Kidney (tissue), 13 donors: ENCODE measurements at regions not wholly inside any gene's neighbourhood (a gene's known extent, or its start where the extent isn't known, plus 50 kb on each side); places are given as distances from the start of the nearest gene placed in this dataset.
A peak's percentile ranks its signal among the peaks of the same experiment; 100 is the strongest.

Source experiments
- DNase-seq, 5 donors: peaks; one replicate each; pipeline ENCODE4 v3.0.0-alpha.2; 2013 to 2020
- FAIRE-seq: peaks from 2 replicates; lab custom pipeline; 2012; peaks lifted over from hg19 to GRCh38; lab: Jason Lieb, UNC
- H3K27ac ChIP-seq, 2 donors: one replicate each; pipeline ENCODE4 v1.7.0; 2013; ENCODE audit warnings: low read depth in 2 of 2, low read length in 2 of 2, inconsistent platforms in 1 of 2
- H3K27me3 ChIP-seq: one replicate; pipeline ENCODE4 v1.7.1; 2013; ENCODE audit warnings: low read length, inconsistent platforms; ENCODE audit not compliant: control insufficient read depth, insufficient read depth
- H3K36me3 ChIP-seq, 3 donors: one replicate each; pipeline versions ENCODE4 v1.7.0 to v1.7.1; 2013; ENCODE audit warnings: low read length in 3 of 3, control low read depth in 1 of 3, inconsistent platforms in 1 of 3; ENCODE audit not compliant: insufficient read depth in 3 of 3, control insufficient read depth in 2 of 3
- H3K4me1 ChIP-seq, 3 donors: one replicate each; pipeline versions ENCODE4 v1.7.0 to v1.7.1; 2013; ENCODE audit warnings: low read length in 3 of 3, inconsistent platforms in 1 of 3, low read depth in 1 of 3; ENCODE audit not compliant: control insufficient read depth in 2 of 3, insufficient read depth in 2 of 3
- H3K4me3 ChIP-seq, 3 donors: one replicate each; pipeline versions ENCODE4 v1.7.0 to v1.8.1; 2013; ENCODE audit warnings: low read length in 3 of 3, control low read depth in 1 of 3, inconsistent platforms in 1 of 3
- H3K9ac ChIP-seq, 3 donors: one replicate each; pipeline versions ENCODE4 v1.7.0 to v1.7.1; 2013; ENCODE audit warnings: low read length in 3 of 3, control low read depth in 1 of 3, inconsistent platforms in 1 of 3
- H3K9me3 ChIP-seq, 3 donors: one replicate each; pipeline versions ENCODE4 v1.7.0 to v1.7.1; 2013; ENCODE audit warnings: low read length in 3 of 3, control low read depth in 1 of 3, inconsistent platforms in 1 of 3; ENCODE audit not compliant: control insufficient read depth in 2 of 3, insufficient read depth in 1 of 3
- intact Hi-C: fragments of 100-400 bp; cut with DNase I; formaldehyde crosslinking; loops from one replicate; pipeline ENCODE4 v1.11.1; 2022
- TF ChIP-seq, protein P1 (sequence below): IDR thresholded peaks from 3 replicates; pipeline ENCODE4 v1.5.1; 2012; ENCODE audit warnings: mild to moderate bottlenecking, moderate library complexity, borderline replicate concordance; ENCODE audit not compliant: insufficient read depth; ENCODE audit errors: extremely low read depth
- donor health status: control.
- donor health status: control.
- donor health status: control.
- donor health status: control.
- donor health status: control.
- donor health status: DM: yes; HTN: yes; CAD: no.
- donor health status: Normal renal cell carcinoma (clear cell type).

GRCh38 chr2:22694856-22695255 is 690.1 kb upstream of the KLHL29 start:
- intact Hi-C loops: no loop called here
- no peak overlapping the region for H3K9ac ChIP-seq
- DNase-seq (no peak), FAIRE-seq (no peak)
- TF ChIP-seq, protein P1, sequence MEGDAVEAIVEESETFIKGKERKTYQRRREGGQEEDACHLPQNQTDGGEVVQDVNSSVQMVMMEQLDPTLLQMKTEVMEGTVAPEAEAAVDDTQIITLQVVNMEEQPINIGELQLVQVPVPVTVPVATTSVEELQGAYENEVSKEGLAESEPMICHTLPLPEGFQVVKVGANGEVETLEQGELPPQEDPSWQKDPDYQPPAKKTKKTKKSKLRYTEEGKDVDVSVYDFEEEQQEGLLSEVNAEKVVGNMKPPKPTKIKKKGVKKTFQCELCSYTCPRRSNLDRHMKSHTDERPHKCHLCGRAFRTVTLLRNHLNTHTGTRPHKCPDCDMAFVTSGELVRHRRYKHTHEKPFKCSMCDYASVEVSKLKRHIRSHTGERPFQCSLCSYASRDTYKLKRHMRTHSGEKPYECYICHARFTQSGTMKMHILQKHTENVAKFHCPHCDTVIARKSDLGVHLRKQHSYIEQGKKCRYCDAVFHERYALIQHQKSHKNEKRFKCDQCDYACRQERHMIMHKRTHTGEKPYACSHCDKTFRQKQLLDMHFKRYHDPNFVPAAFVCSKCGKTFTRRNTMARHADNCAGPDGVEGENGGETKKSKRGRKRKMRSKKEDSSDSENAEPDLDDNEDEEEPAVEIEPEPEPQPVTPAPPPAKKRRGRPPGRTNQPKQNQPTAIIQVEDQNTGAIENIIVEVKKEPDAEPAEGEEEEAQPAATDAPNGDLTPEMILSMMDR: no peak
- H3K27ac ChIP-seq: no peak overlapping the region
- H3K27me3 ChIP-seq: no peaks in the 10 kb centered on the region
- no peaks in the 10 kb centered on the region for H3K36me3 ChIP-seq
- H3K9me3 ChIP-seq: no peaks in the 10 kb centered on the region
- H3K4me1 ChIP-seq: no peaks in the 10 kb centered on the region
- no peak overlapping the region for H3K4me3 ChIP-seq

DNA sequence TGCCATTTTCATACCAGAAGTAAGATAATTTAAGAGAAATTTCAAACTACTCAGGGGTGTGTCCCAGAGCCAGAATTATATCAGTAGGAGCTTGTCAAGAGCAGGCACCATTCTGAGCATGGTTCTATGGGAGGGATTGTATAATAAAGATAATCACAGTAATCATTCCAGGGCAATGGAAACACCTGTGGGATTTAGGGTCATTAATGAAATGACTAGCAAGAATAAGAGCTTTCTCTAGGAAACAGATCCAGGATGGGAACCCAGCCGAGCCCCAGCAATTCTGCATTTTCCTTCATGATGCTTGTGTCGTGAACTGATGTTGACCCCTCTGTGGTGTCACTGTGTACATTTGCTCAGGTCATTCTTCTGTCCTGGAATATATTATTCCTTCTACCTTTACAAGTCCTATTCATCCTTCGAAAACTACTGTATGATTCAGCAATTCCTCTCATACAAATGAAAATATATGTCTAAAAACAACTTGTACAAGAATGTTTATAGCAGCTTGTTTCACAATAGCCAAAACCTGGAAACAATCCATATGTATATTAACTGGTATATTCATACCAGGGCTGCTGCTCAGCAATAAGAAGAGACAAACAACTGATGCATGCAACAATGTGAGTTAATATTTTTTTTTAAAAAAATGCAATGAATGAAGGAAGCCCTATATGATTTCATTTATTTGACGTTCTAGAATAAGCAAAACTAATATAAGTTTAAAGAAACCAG is 687.8 kb upstream of the KLHL29 start:
- DNase-seq (no peak), FAIRE-seq (no peak)

GRCh38 chr2:22701561-22702160 is 683.3 kb upstream of the KLHL29 start:
- Histone ChIP-seq H3K36me3 (no peaks in the 10 kb centered on the region), H3K9ac (no peak overlapping the region), H3K9me3 (no peaks in the 10 kb centered on the region), H3K27ac (no peak overlapping the region), H3K27me3 (no peaks in the 10 kb centered on the region), H3K4me3 (no peak overlapping the region), H3K4me1 (peaks cover 0 to 10% (median 0%) of the 10 kb centered on the region in 3 donors)
- intact Hi-C loops: no loop called here
- TF ChIP-seq, protein P1: no peak
- peak in 2 of 5 donors; percentile 37 to 47 for DNase-seq
- no peak for FAIRE-seq

More for the DNA sequence above, 687.8 kb upstream of the KLHL29 start:
- Histone ChIP-seq H3K4me3 (no peak overlapping the region), H3K9me3 (no peaks in the 10 kb centered on the region), H3K27me3 (no peaks in the 10 kb centered on the region), H3K9ac (no peak overlapping the region), H3K4me1 (peaks cover 0 to 4% (median 0%) of the 10 kb centered on the region in 3 donors), H3K36me3 (no peaks in the 10 kb centered on the region), H3K27ac (no peak overlapping the region)
- intact Hi-C loops: no loop called here
- TF ChIP-seq, protein P1: no peak
